Smooth muscle cell (in vitro differentiated cells): ENCODE measurements at regions not wholly inside any gene's neighbourhood (a gene's known extent, or its start where the extent isn't known, plus 50 kb on each side); places are given as distances from the start of the nearest gene placed in this dataset.

ENCODE experiments used
- DNase-seq: peaks from one replicate; lab custom pipeline; 2025; ENCODE audit not compliant: unreplicated experiment; lab: John Stamatoyannopoulos, UW
- H2AFZ ChIP-seq: fragments of 200-600 bp; sonication (generic); 2 replicates; pipeline ENCODE4 v1.6.0; 2016; ENCODE audit warnings: antibody characterized with exemption, low read depth, mild to moderate bottlenecking
- H3F3A ChIP-seq: fragments of 200-600 bp; sonication (generic); 2 replicates; pipeline ENCODE4 v1.6.0; 2017; ENCODE audit warnings: antibody characterized with exemption, low read depth
- H3K27ac ChIP-seq: fragments of 200-600 bp; sonication (generic); 2 replicates; pipeline ENCODE4 v1.5.1; 2016; ENCODE audit warnings: low read depth, mild to moderate bottlenecking
- H3K27me3 ChIP-seq: fragments of 200-600 bp; sonication (generic); 2 replicates; pipeline ENCODE4 v1.6.1; 2016; ENCODE audit warnings: low read depth, mild to moderate bottlenecking
- H3K36me3 ChIP-seq: fragments of 200-600 bp; sonication (generic); 2 replicates; pipeline ENCODE4 v1.5.1; 2016; ENCODE audit warnings: low read depth
- H3K4me1 ChIP-seq: fragments of 200-600 bp; sonication (generic); 2 replicates; pipeline ENCODE4 v1.5.1; 2016; ENCODE audit warnings: low read depth
- H3K4me2 ChIP-seq: fragments of 200-600 bp; sonication (generic); 2 replicates; pipeline ENCODE4 v1.6.0; 2016; ENCODE audit warnings: mild to moderate bottlenecking
- H3K4me3 ChIP-seq: fragments of 200-600 bp; sonication (generic); 2 replicates; pipeline ENCODE4 v1.5.1; 2016; ENCODE audit warnings: mild to moderate bottlenecking
- H3K79me2 ChIP-seq: fragments of 200-600 bp; sonication (generic); 2 replicates; pipeline ENCODE4 v1.6.0; 2016; ENCODE audit warnings: low read depth, mild to moderate bottlenecking
- H3K9ac ChIP-seq: fragments of 200-600 bp; sonication (generic); 2 replicates; pipeline ENCODE4 v1.6.0; 2016; ENCODE audit warnings: low read depth
- H3K9me3 ChIP-seq: fragments of 200-600 bp; sonication (generic); replicated peaks from 2 replicates; pipeline ENCODE4 v1.5.1; 2016; ENCODE audit warnings: low read depth
- H4K20me1 ChIP-seq: fragments of 200-600 bp; sonication (generic); 2 replicates; pipeline ENCODE4 v1.6.0; 2016; ENCODE audit warnings: low read depth
- CTCF ChIP-seq: fragments of 200-600 bp; sonication (generic); IDR thresholded peaks from 2 replicates; pipeline ENCODE4 v1.5.1; 2017; ENCODE audit warnings: borderline replicate concordance, mild to moderate bottlenecking, antibody characterized with exemption; ENCODE audit not compliant: insufficient read depth, poor library complexity, severe bottlenecking
- WGBS: methylation state at CpG from one replicate; pipeline ENCODE4 v1.1.7; 2016; ENCODE audit warnings: low lambda C conversion rate; 5-methylcytosine and 5-hydroxymethylcytosine counted together

- H3F3A ChIP-seq, result no peaks in the 10 kb centered on the region
- H3K27ac ChIP-seq, result no peak overlapping the region
- no peaks in the 10 kb centered on the region for H3K4me1 ChIP-seq
- no peaks in the 10 kb centered on the region for H3K27me3 ChIP-seq
- WGBS, result 74% methylated on average over 5 of the region's 5 CpGs
- no peaks in the 10 kb centered on the region for H3K79me2 ChIP-seq
- no peaks in the 10 kb centered on the region for H4K20me1 ChIP-seq
- H3K4me2 ChIP-seq, result no peak overlapping the region
- no peak overlapping the region for H3K9ac ChIP-seq
- no peak overlapping the region for H3K4me3 ChIP-seq
- H2AFZ ChIP-seq, result no peak overlapping the region
- DNase-seq, result no peak
- no peaks in the 10 kb centered on the region for H3K9me3 ChIP-seq
- TF ChIP-seq CTCF, result no peak
- H3K36me3 ChIP-seq, result no peaks in the 10 kb centered on the region
These were observed 59.5 kb upstream of the FBXL7 start for GRCh38 chr5:15440434-15440833.

GRCh38 chr5:15439801-15440200 is 60.2 kb upstream of the FBXL7 start:
- Histone ChIP-seq H3K4me2 (no peak overlapping the region), H3F3A (no peaks in the 10 kb centered on the region), H3K79me2 (no peaks in the 10 kb centered on the region), H3K4me1 (no peaks in the 10 kb centered on the region), H3K27me3 (no peaks in the 10 kb centered on the region), H3K9me3 (no peaks in the 10 kb centered on the region), H3K27ac (no peak overlapping the region), H3K36me3 (no peaks in the 10 kb centered on the region), H2AFZ (no peak overlapping the region), H4K20me1 (no peaks in the 10 kb centered on the region), H3K9ac (no peak overlapping the region), H3K4me3 (no peak overlapping the region)
- DNase-seq, result no peak
- WGBS, result 74% methylated on average over 1 of the region's 1 CpG
- no peak for TF ChIP-seq CTCF

DNA sequence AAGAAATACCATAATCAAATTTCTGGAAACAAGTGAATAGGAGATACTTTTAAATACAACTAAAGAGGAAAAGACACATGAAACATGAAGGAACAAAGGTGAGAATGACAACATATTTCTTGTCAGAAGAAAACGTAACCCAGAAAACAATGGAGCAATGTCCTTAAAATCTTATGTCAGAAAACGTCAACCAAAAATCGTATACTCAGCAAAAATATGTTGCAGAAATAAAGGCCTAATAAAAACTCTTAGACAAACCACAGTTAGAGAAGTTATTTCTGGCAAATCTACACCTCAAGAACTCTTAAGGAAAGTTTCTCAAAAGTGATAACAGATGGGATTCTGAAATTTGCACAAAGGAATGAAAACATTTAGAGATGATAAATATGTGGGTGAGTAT is 66.3 kb upstream of the FBXL7 start:
- Histone ChIP-seq H4K20me1 (no peaks in the 10 kb centered on the region), H2AFZ (no peak overlapping the region), H3K36me3 (no peaks in the 10 kb centered on the region), H3K9ac (no peak overlapping the region), H3K4me2 (no peak overlapping the region), H3F3A (no peaks in the 10 kb centered on the region), H3K27me3 (no peaks in the 10 kb centered on the region), H3K4me1 (no peaks in the 10 kb centered on the region), H3K27ac (no peak overlapping the region), H3K79me2 (no peaks in the 10 kb centered on the region), H3K4me3 (no peak overlapping the region), H3K9me3 (no peaks in the 10 kb centered on the region)
- no peak for TF ChIP-seq CTCF
- DNase-seq, result no peak
- 91% methylated on average over 3 of the region's 3 CpGs for WGBS

GRCh38 chr5:15431923-15432322 is 68.1 kb upstream of the FBXL7 start:
- Histone ChIP-seq H3K27ac (no peak overlapping the region), H3K9ac (no peak overlapping the region), H4K20me1 (no peaks in the 10 kb centered on the region), H3K9me3 (no peaks in the 10 kb centered on the region), H3K4me1 (no peaks in the 10 kb centered on the region), H3K27me3 (peaks cover 3% of the 10 kb centered on the region), H3K4me2 (no peak overlapping the region), H3K79me2 (no peaks in the 10 kb centered on the region), H3F3A (no peaks in the 10 kb centered on the region), H3K36me3 (no peaks in the 10 kb centered on the region), H2AFZ (no peak overlapping the region), H3K4me3 (no peak overlapping the region)
- TF ChIP-seq CTCF, result no peak
- no peak for DNase-seq
- WGBS, result 85% methylated on average over 3 of the region's 3 CpGs
